Hepatocyte (in vitro differentiated cells): ENCODE measurements at regions not wholly inside any gene's neighbourhood (a gene's known extent, or its start where the extent isn't known, plus 50 kb on each side); places are given as distances from the start of the nearest gene placed in this dataset.

Source experiments
- EZH2phosphoT487 ChIP-seq: fragments of 200-600 bp; sonication (generic); IDR thresholded peaks from one replicate; pipeline ENCODE4 v1.6.1; 2018; ENCODE audit warnings: antibody characterized with exemption, mild to moderate bottlenecking, low read depth, moderate library complexity; ENCODE audit not compliant: unreplicated experiment, severe bottlenecking
- TF ChIP-seq, protein P1 (sequence below): fragments of 200-600 bp; sonication (generic); IDR thresholded peaks from 2 replicates; pipeline ENCODE4 v1.5.1; 2016; ENCODE audit warnings: antibody characterized with exemption, mild to moderate bottlenecking; ENCODE audit not compliant: poor library complexity

GRCh38 chr14:35222324-35222723 is 69.9 kb upstream of the PSMA6 start:
- TF ChIP-seq, protein P1, sequence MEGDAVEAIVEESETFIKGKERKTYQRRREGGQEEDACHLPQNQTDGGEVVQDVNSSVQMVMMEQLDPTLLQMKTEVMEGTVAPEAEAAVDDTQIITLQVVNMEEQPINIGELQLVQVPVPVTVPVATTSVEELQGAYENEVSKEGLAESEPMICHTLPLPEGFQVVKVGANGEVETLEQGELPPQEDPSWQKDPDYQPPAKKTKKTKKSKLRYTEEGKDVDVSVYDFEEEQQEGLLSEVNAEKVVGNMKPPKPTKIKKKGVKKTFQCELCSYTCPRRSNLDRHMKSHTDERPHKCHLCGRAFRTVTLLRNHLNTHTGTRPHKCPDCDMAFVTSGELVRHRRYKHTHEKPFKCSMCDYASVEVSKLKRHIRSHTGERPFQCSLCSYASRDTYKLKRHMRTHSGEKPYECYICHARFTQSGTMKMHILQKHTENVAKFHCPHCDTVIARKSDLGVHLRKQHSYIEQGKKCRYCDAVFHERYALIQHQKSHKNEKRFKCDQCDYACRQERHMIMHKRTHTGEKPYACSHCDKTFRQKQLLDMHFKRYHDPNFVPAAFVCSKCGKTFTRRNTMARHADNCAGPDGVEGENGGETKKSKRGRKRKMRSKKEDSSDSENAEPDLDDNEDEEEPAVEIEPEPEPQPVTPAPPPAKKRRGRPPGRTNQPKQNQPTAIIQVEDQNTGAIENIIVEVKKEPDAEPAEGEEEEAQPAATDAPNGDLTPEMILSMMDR: no peak
- TF ChIP-seq EZH2phosphoT487: no peak
